WI38 (cell line): ENCODE measurements at regions not wholly inside any gene's neighbourhood (a gene's known extent, or its start where the extent isn't known, plus 50 kb on each side); places are given as distances from the start of the nearest gene placed in this dataset.
"Not testable (repeated sequence)": the region's sequence is repeated elsewhere in the genome, so short reads cannot be mapped to it uniquely, and the experiment has no call there.

Experiments
- H3K4me3 ChIP-seq: 2 replicates; pipeline ENCODE4 v1.5.1; 2011; ENCODE audit warnings: low read depth, mild to moderate bottlenecking, control low read depth, low read length
- CTCF ChIP-seq: IDR thresholded peaks from 2 replicates; pipeline ENCODE4 v1.5.1; 2012; ENCODE audit warnings: low read depth, mild to moderate bottlenecking, control low read depth, low read length

- TF ChIP-seq CTCF: no peak
- no peak overlapping the region for H3K4me3 ChIP-seq
Measured at GRCh38 chr16:60945225-60945624, 1091.0 kb downstream of the CDH8 start.

- H3K4me3 ChIP-seq: not testable (repeated sequence)
Measured at GRCh38 chr16:60936189-60936588, 1100.0 kb downstream of the CDH8 start.

GRCh38 chr16:60932600-60932999 is 1103.6 kb downstream of the CDH8 start:
- no peak for TF ChIP-seq CTCF
- no peak overlapping the region for H3K4me3 ChIP-seq

- TF ChIP-seq CTCF: no peak
- H3K4me3 ChIP-seq: no peak overlapping the region
Measured at GRCh38 chr16:60930291-60930690, 1105.9 kb downstream of the CDH8 start.

- no peak overlapping the region for H3K4me3 ChIP-seq
- TF ChIP-seq CTCF: no peak
Measured at GRCh38 chr16:60922920-60923319, 1113.3 kb downstream of the CDH8 start.

- H3K4me3 ChIP-seq: no peak overlapping the region
- TF ChIP-seq CTCF: no peak
Measured at GRCh38 chr16:60914334-60914733, 1121.9 kb downstream of the CDH8 start.

- no peak for TF ChIP-seq CTCF
- no peak overlapping the region for H3K4me3 ChIP-seq
Measured at GRCh38 chr16:60907645-60908044, 1128.6 kb downstream of the CDH8 start.

GRCh38 chr16:60905811-60906210 is 1130.4 kb downstream of the CDH8 start:
- TF ChIP-seq CTCF: no peak
- no peak overlapping the region for H3K4me3 ChIP-seq
